Memory B cell (primary cell): ENCODE measurements at regions not wholly inside any gene's neighbourhood (a gene's known extent, or its start where the extent isn't known, plus 50 kb on each side); places are given as distances from the start of the nearest gene placed in this dataset.
A peak's percentile ranks its signal among the peaks of the same experiment; 100 is the strongest.

Experiments
- ATAC-seq: fragments of 150-1000 bp; cut with Tn5 transposase; 2 replicates; pipeline ENCODE4 v1.10.0; 2021; ENCODE audit warnings: low read depth, mild to moderate bottlenecking, moderate library complexity
- DNase-seq, 2 donors: peaks; one replicate each; pipeline ENCODE4 v3.0.0; 2022; ENCODE audit warnings: low spot score in 2 of 2
- H3K27ac Mint-ChIP-seq: one replicate; pipeline ENCODE4 v1.8.0; 2022; ENCODE audit warnings: mild to moderate bottlenecking, moderate library complexity, mixed read lengths
- H3K27me3 Mint-ChIP-seq: one replicate; pipeline ENCODE4 v1.8.0; 2022; ENCODE audit warnings: mixed read lengths
- H3K36me3 Mint-ChIP-seq: one replicate; pipeline ENCODE4 v1.8.0; 2022; ENCODE audit warnings: mild to moderate bottlenecking, mixed read lengths
- H3K4me1 Mint-ChIP-seq: one replicate; pipeline ENCODE4 v1.8.0; 2022; ENCODE audit warnings: mixed read lengths
- H3K4me3 Mint-ChIP-seq: one replicate; pipeline ENCODE4 v1.8.0; 2022; ENCODE audit warnings: mild to moderate bottlenecking, moderate library complexity, mixed read lengths
- H3K9me3 Mint-ChIP-seq: one replicate; pipeline ENCODE4 v1.8.0; 2022; ENCODE audit warnings: mixed read lengths

- Mint-ChIP-seq H3K4me3 (no peak overlapping the region), H3K36me3 (peaks cover 1% of the 10 kb centered on the region), H3K27me3 (peaks cover 11% of the 10 kb centered on the region), H3K9me3 (peaks cover 2% of the 10 kb centered on the region), H3K4me1 (peaks cover 5% of the 10 kb centered on the region), H3K27ac (no peak overlapping the region)
- ATAC-seq = no peak
- DNase-seq = no peak
Measured at GRCh38 chr16:73151225-73151624, 103.3 kb upstream of the ZFHX3 start.

- Mint-ChIP-seq H3K4me1 (peaks cover 5% of the 10 kb centered on the region), H3K4me3 (no peak overlapping the region), H3K36me3 (peaks cover 1% of the 10 kb centered on the region), H3K27me3 (peaks cover 11% of the 10 kb centered on the region), H3K27ac (no peak overlapping the region), H3K9me3 (peaks cover 2% of the 10 kb centered on the region)
- no peak for ATAC-seq
- no peak for DNase-seq
Measured at GRCh38 chr16:73150786-73151185, 102.9 kb upstream of the ZFHX3 start.

- Mint-ChIP-seq H3K27ac (no peak overlapping the region), H3K27me3 (peaks cover 8% of the 10 kb centered on the region), H3K36me3 (no peaks in the 10 kb centered on the region), H3K9me3 (no peaks in the 10 kb centered on the region), H3K4me1 (peaks cover 4% of the 10 kb centered on the region), H3K4me3 (no peak overlapping the region)
- DNase-seq (no peak), ATAC-seq (no peak)
Measured at GRCh38 chr16:73149334-73149733, 101.4 kb upstream of the ZFHX3 start.

- Mint-ChIP-seq H3K4me3 (no peak overlapping the region), H3K4me1 (no peaks in the 10 kb centered on the region), H3K9me3 (no peaks in the 10 kb centered on the region), H3K36me3 (no peaks in the 10 kb centered on the region), H3K27me3 (peaks cover 7% of the 10 kb centered on the region), H3K27ac (no peak overlapping the region)
- DNase-seq (no peak), ATAC-seq (no peak)
Measured at GRCh38 chr16:73147958-73148357, 100.0 kb upstream of the ZFHX3 start.

GRCh38 chr16:73145166-73145880 is 97.4 kb upstream of the ZFHX3 start:
- Mint-ChIP-seq H3K27me3 (peaks cover 4% of the 10 kb centered on the region), H3K4me1 (no peaks in the 10 kb centered on the region), H3K9me3 (no peaks in the 10 kb centered on the region), H3K36me3 (no peaks in the 10 kb centered on the region), H3K4me3 (no peak overlapping the region), H3K27ac (no peak overlapping the region)
- ATAC-seq = no peak
- DNase-seq = no peak

GRCh38 chr16:73143576-73144422 is 95.9 kb upstream of the ZFHX3 start:
- H3K9me3 Mint-ChIP-seq = no peaks in the 10 kb centered on the region
- DNase-seq (no peak), ATAC-seq (no peak)
- H3K27me3 Mint-ChIP-seq = peaks cover 3% of the 10 kb centered on the region
- H3K27ac Mint-ChIP-seq = no peak overlapping the region
- H3K4me1 Mint-ChIP-seq = no peaks in the 10 kb centered on the region
- H3K4me3 Mint-ChIP-seq = no peak overlapping the region
- no peaks in the 10 kb centered on the region for H3K36me3 Mint-ChIP-seq

GRCh38 chr16:73143002-73143401 is 95.1 kb upstream of the ZFHX3 start:
- no peaks in the 10 kb centered on the region for H3K4me1 Mint-ChIP-seq
- no peak overlapping the region for H3K4me3 Mint-ChIP-seq
- H3K9me3 Mint-ChIP-seq = no peaks in the 10 kb centered on the region
- no peaks in the 10 kb centered on the region for H3K36me3 Mint-ChIP-seq
- H3K27ac Mint-ChIP-seq = no peak overlapping the region
- peaks cover 4% of the 10 kb centered on the region for H3K27me3 Mint-ChIP-seq
- ATAC-seq = no peak
- DNase-seq = no peak

GRCh38 chr16:73142053-73142854 is 94.3 kb upstream of the ZFHX3 start:
- no peak overlapping the region for H3K4me3 Mint-ChIP-seq
- no peaks in the 10 kb centered on the region for H3K4me1 Mint-ChIP-seq
- H3K27me3 Mint-ChIP-seq = peaks cover 6% of the 10 kb centered on the region
- DNase-seq (no peak), ATAC-seq (no peak)
- no peak overlapping the region for H3K27ac Mint-ChIP-seq
- no peaks in the 10 kb centered on the region for H3K9me3 Mint-ChIP-seq
- H3K36me3 Mint-ChIP-seq = no peaks in the 10 kb centered on the region

- DNase-seq (no peak), ATAC-seq (no peak)
- H3K9me3 Mint-ChIP-seq = no peaks in the 10 kb centered on the region
- H3K4me1 Mint-ChIP-seq = no peaks in the 10 kb centered on the region
- no peak overlapping the region for H3K4me3 Mint-ChIP-seq
- H3K27me3 Mint-ChIP-seq = peaks cover 6% of the 10 kb centered on the region
- no peaks in the 10 kb centered on the region for H3K36me3 Mint-ChIP-seq
- no peak overlapping the region for H3K27ac Mint-ChIP-seq
Measured at GRCh38 chr16:73140929-73141328, 93.0 kb upstream of the ZFHX3 start.

- ATAC-seq (no peak), DNase-seq (no peak)
- Mint-ChIP-seq H3K4me3 (no peak overlapping the region), H3K4me1 (no peaks in the 10 kb centered on the region), H3K36me3 (no peaks in the 10 kb centered on the region), H3K27me3 (peaks cover 5% of the 10 kb centered on the region), H3K27ac (peak overlapping the region; percentile 60), H3K9me3 (no peaks in the 10 kb centered on the region)
Measured at GRCh38 chr16:73131156-73131862, 83.4 kb upstream of the ZFHX3 start.

- H3K9me3 Mint-ChIP-seq = no peaks in the 10 kb centered on the region
- no peaks in the 10 kb centered on the region for H3K4me1 Mint-ChIP-seq
- H3K27me3 Mint-ChIP-seq = peaks cover 8% of the 10 kb centered on the region
- no peak overlapping the region for H3K27ac Mint-ChIP-seq
- H3K4me3 Mint-ChIP-seq = no peak overlapping the region
- no peak for ATAC-seq
- no peaks in the 10 kb centered on the region for H3K36me3 Mint-ChIP-seq
- no peak for DNase-seq
Measured at GRCh38 chr16:73129455-73129854, 81.5 kb upstream of the ZFHX3 start.

GRCh38 chr16:73126525-73126853 is 78.6 kb upstream of the ZFHX3 start:
- no peak overlapping the region for H3K4me3 Mint-ChIP-seq
- H3K27me3 Mint-ChIP-seq = peaks cover 8% of the 10 kb centered on the region
- no peaks in the 10 kb centered on the region for H3K36me3 Mint-ChIP-seq
- H3K27ac Mint-ChIP-seq = no peak overlapping the region
- no peak for DNase-seq
- H3K9me3 Mint-ChIP-seq = no peaks in the 10 kb centered on the region
- no peak for ATAC-seq
- no peaks in the 10 kb centered on the region for H3K4me1 Mint-ChIP-seq

- H3K27ac Mint-ChIP-seq = no peak overlapping the region
- H3K27me3 Mint-ChIP-seq = peaks cover 8% of the 10 kb centered on the region
- ATAC-seq = no peak
- no peak overlapping the region for H3K4me3 Mint-ChIP-seq
- no peaks in the 10 kb centered on the region for H3K4me1 Mint-ChIP-seq
- no peaks in the 10 kb centered on the region for H3K36me3 Mint-ChIP-seq
- H3K9me3 Mint-ChIP-seq = no peaks in the 10 kb centered on the region
- DNase-seq = no peak
Measured at GRCh38 chr16:73125850-73126524, 78.1 kb upstream of the ZFHX3 start.
